IMR-90 (cell line): ENCODE measurements at regions not wholly inside any gene's neighbourhood (a gene's known extent, or its start where the extent isn't known, plus 50 kb on each side); places are given as distances from the start of the nearest gene placed in this dataset.

Source experiments
- ATAC-seq: fragments of 200-7000 bp; cut with Tn5 transposase; 2 replicates; pipeline ENCODE4 v1.9.1; 2020; ENCODE audit warnings: low read depth, mild to moderate bottlenecking, moderate library complexity
- BruUV-seq: library from RNA; stranded (reverse); fragments of 400-500 nt; replicated peaks from 2 replicates; lab custom pipeline; 2021; lab: Mats Ljungman, UMichigan
- CTCF ChIA-PET: fragments of 300-600 bp; formaldehyde crosslinking; extraction: SDS; loops from one replicate; lab custom pipeline; 2021; ENCODE audit warnings: antibody characterized with exemption; lab: Yijun Ruan, JAX
- POLR2A ChIA-PET: fragments of 300-600 bp; sonication (Branson Sonifier 250); formaldehyde crosslinking; loops from one replicate; lab custom pipeline; 2022; ENCODE audit warnings: antibody characterized with exemption; ENCODE audit not compliant: unreplicated experiment; lab: Charles Lee
- DNase-seq: peaks from one replicate; pipeline ENCODE4 v3.0.0; 2013
- H2AFZ ChIP-seq: replicated peaks from 2 replicates; pipeline ENCODE3; 2013; ENCODE audit warnings: low read length, mild to moderate bottlenecking; ENCODE audit not compliant: poor library complexity
- H2AK5ac ChIP-seq: 2 replicates; pipeline ENCODE4 v1.6.1; 2013; ENCODE audit warnings: low read depth, low read length, inconsistent platforms
- H2AK9ac ChIP-seq: replicated peaks from 2 replicates; pipeline ENCODE3; 2013; ENCODE audit warnings: mild to moderate bottlenecking, low read depth, low read length, moderate library complexity; ENCODE audit not compliant: poor library complexity
- H2BK120ac ChIP-seq: 2 replicates; pipeline ENCODE4 v1.6.1; 2013; ENCODE audit warnings: low read depth, low read length, inconsistent platforms
- H2BK15ac ChIP-seq: 3 replicates; pipeline ENCODE4 v1.6.1; 2013; ENCODE audit warnings: low read depth, low read length, inconsistent platforms
- H2BK20ac ChIP-seq: 2 replicates; pipeline ENCODE4 v1.6.1; 2013; ENCODE audit warnings: low read depth, mild to moderate bottlenecking, inconsistent platforms, low read length, moderate library complexity
- H2BK5ac ChIP-seq: 2 replicates; pipeline ENCODE4 v1.6.1; 2013; ENCODE audit warnings: mild to moderate bottlenecking, low read depth, low read length, inconsistent platforms; ENCODE audit not compliant: poor library complexity, severe bottlenecking
- H3K14ac ChIP-seq: replicated peaks from 2 replicates; pipeline ENCODE4 v1.6.1; 2013; ENCODE audit warnings: low read depth, low read length, inconsistent platforms
- H3K18ac ChIP-seq: 2 replicates; pipeline ENCODE4 v1.6.1; 2013; ENCODE audit warnings: low read depth, low read length, control low read depth
- H3K23ac ChIP-seq: 2 replicates; pipeline ENCODE4 v1.6.1; 2013; ENCODE audit warnings: low read depth, low read length, inconsistent platforms
- H3K27ac ChIP-seq: 2 replicates; pipeline ENCODE4 v1.5.1; 2013; ENCODE audit warnings: mild to moderate bottlenecking, control low read depth, low read length; ENCODE audit not compliant: insufficient read depth
- H3K27me3 ChIP-seq: 2 replicates; pipeline ENCODE4 v1.6.1; 2013; ENCODE audit warnings: low read length; ENCODE audit not compliant: control insufficient read depth, insufficient read depth
- H3K36me3 ChIP-seq: 2 replicates; pipeline ENCODE4 v1.6.1; 2013; ENCODE audit warnings: low read length, mixed read lengths; ENCODE audit not compliant: control insufficient read depth, insufficient read depth
- H3K4ac ChIP-seq: 2 replicates; pipeline ENCODE4 v1.6.1; 2013; ENCODE audit warnings: low read depth, low read length, inconsistent platforms
- H3K4me1 ChIP-seq: 2 replicates; pipeline ENCODE4 v1.6.1; 2013; ENCODE audit warnings: low read length, mixed read lengths; ENCODE audit not compliant: control insufficient read depth, insufficient read depth
- H3K4me2 ChIP-seq: 2 replicates; pipeline ENCODE4 v1.6.1; 2013; ENCODE audit warnings: low read depth, mild to moderate bottlenecking, control low read depth, low read length, moderate library complexity
- H3K4me3 ChIP-seq: 2 replicates; pipeline ENCODE4 v1.5.1; 2013; ENCODE audit warnings: low read depth, mild to moderate bottlenecking, control low read depth, low read length, moderate library complexity; ENCODE audit not compliant: insufficient read depth
- H3K56ac ChIP-seq: 2 replicates; pipeline ENCODE4 v1.6.1; 2013; ENCODE audit warnings: low read length, inconsistent platforms; ENCODE audit not compliant: insufficient read depth; ENCODE audit errors: extremely low read depth
- H3K79me1 ChIP-seq, 2 experiments: 2 replicates each; pipeline ENCODE4 v1.6.1; 2013; ENCODE audit warnings: low read length in 2 of 2, inconsistent platforms in 1 of 2, low read depth in 1 of 2
- H3K9ac ChIP-seq: 2 replicates; pipeline ENCODE4 v1.6.1; 2013; ENCODE audit warnings: low read depth, low read length, control low read depth
- H3K9me1 ChIP-seq: 2 replicates; pipeline ENCODE4 v1.6.1; 2013; ENCODE audit warnings: low read length, inconsistent platforms; ENCODE audit not compliant: insufficient read depth
- H3K9me3 ChIP-seq: 2 replicates; pipeline ENCODE4 v1.6.1; 2013; ENCODE audit warnings: low read length; ENCODE audit not compliant: control insufficient read depth, insufficient read depth
- H4K20me1 ChIP-seq: 2 replicates; pipeline ENCODE4 v1.6.1; 2013; ENCODE audit warnings: low read length, inconsistent platforms; ENCODE audit not compliant: insufficient read depth
- H4K5ac ChIP-seq: 2 replicates; pipeline ENCODE4 v1.6.1; 2013; ENCODE audit warnings: mild to moderate bottlenecking, low read depth, low read length, control low read depth
- H4K8ac ChIP-seq, 2 experiments: 2 replicates each; pipeline ENCODE4 v1.6.1; 2013; ENCODE audit warnings: low read depth in 2 of 2, low read length in 2 of 2, control low read depth in 1 of 2, inconsistent platforms in 1 of 2
- H4K91ac ChIP-seq: 2 replicates; pipeline ENCODE4 v1.6.1; 2013; ENCODE audit warnings: low read depth, low read length, inconsistent platforms; ENCODE audit not compliant: insufficient read depth
- CEBPB ChIP-seq: IDR thresholded peaks from 2 replicates; pipeline ENCODE4 v1.6.1; 2012; ENCODE audit warnings: low read depth, low read length, improper control_type of control experiment
- CHD1 ChIP-seq: IDR thresholded peaks from 2 replicates; pipeline ENCODE4 v1.6.1; 2012; ENCODE audit warnings: low read depth, low read length, improper control_type of control experiment
- FOS ChIP-seq: fragments of 150-350 bp; IDR thresholded peaks from 2 replicates; pipeline ENCODE4 v1.6.1; 2016; ENCODE audit warnings: low read depth, low read length
- MAFK ChIP-seq: IDR thresholded peaks from 2 replicates; pipeline ENCODE4 v1.6.1; 2012; ENCODE audit warnings: low read depth, low read length, improper control_type of control experiment
- MAZ ChIP-seq: IDR thresholded peaks from 2 replicates; pipeline ENCODE4 v1.6.1; 2012; ENCODE audit warnings: low read depth, mild to moderate bottlenecking, low read length, improper control_type of control experiment, moderate library complexity, borderline replicate concordance
- MXI1 ChIP-seq: IDR thresholded peaks from 2 replicates; pipeline ENCODE4 v1.6.1; 2012; ENCODE audit warnings: low read depth, mild to moderate bottlenecking, low read length, moderate library complexity, borderline replicate concordance
- NFE2L2 ChIP-seq: fragments of 150-350 bp; IDR thresholded peaks from 2 replicates; pipeline ENCODE4 v1.6.1; 2016; ENCODE audit warnings: low read depth, mild to moderate bottlenecking, low read length
- POLR2A ChIP-seq: IDR thresholded peaks from 2 replicates; pipeline ENCODE4 v1.6.1; 2012; ENCODE audit warnings: mild to moderate bottlenecking, low read depth, low read length
- RAD21 ChIP-seq: IDR thresholded peaks from 2 replicates; pipeline ENCODE4 v1.6.1; 2012; ENCODE audit warnings: low read length, improper control_type of control experiment
- RCOR1 ChIP-seq: IDR thresholded peaks from 2 replicates; pipeline ENCODE4 v1.6.1; 2012; ENCODE audit warnings: mild to moderate bottlenecking, low read length, improper control_type of control experiment; ENCODE audit not compliant: insufficient replicate concordance
- RFX5 ChIP-seq: IDR thresholded peaks from 2 replicates; pipeline ENCODE4 v1.8.0; 2012; ENCODE audit warnings: low read depth, mild to moderate bottlenecking, low read length, moderate library complexity
- SMC3 ChIP-seq: fragments of 150-350 bp; IDR thresholded peaks from 2 replicates; pipeline ENCODE4 v1.6.1; 2016; ENCODE audit warnings: low read depth, mild to moderate bottlenecking, antibody characterized with exemption, low read length, moderate library complexity
- WGBS, 2 experiments: methylation state at CpG; one replicate each; pipeline versions ENCODE4 v1.1.5 to v1.1.7; 2013; ENCODE audit warnings: missing lambda C conversion rate in 2 of 2; ENCODE audit not compliant: insufficient read length in 1 of 2; ENCODE audit errors: extremely low coverage in 2 of 2; 5-methylcytosine and 5-hydroxymethylcytosine counted together
- dilution Hi-C: fragments of 300-500 bp; cut with HindIII; formaldehyde crosslinking; loops from one replicate; pipeline ENCODE4 v1.14.3; 2018; ENCODE audit warnings: low sequenced_read_pairs; ENCODE audit not compliant: unreplicated experiment
- in situ Hi-C: fragments of 300-500 bp; cut with MboI; formaldehyde crosslinking; loops from 3 replicates; pipeline ENCODE4 v1.14.3; 2019; ENCODE audit warnings: low sequenced_read_pairs, inconsistent platforms, mixed read lengths
- intact Hi-C: fragments of 100-400 bp; cut with micrococcal nuclease; formaldehyde crosslinking; loops from 2 replicates; pipeline ENCODE4 v1.10.0; 2022
- TF ChIP-seq, protein P1 (sequence below): conservative IDR thresholded peaks from 2 replicates; pipeline ENCODE4 v1.5.1; 2012; ENCODE audit warnings: mild to moderate bottlenecking, low read depth, low read length, improper control_type of control experiment
- TF ChIP-seq, protein P2 (sequence below): fragments of 150-350 bp; IDR thresholded peaks from 2 replicates; pipeline ENCODE4 v1.6.1; 2016; ENCODE audit warnings: low read depth, mild to moderate bottlenecking, low read length, moderate library complexity, borderline replicate concordance
- TF ChIP-seq, protein P3 (sequence below): fragments of 150-350 bp; IDR thresholded peaks from 2 replicates; pipeline ENCODE4 v1.6.1; 2017; ENCODE audit warnings: mild to moderate bottlenecking, antibody characterized with exemption, low read length, low read depth

DNA sequence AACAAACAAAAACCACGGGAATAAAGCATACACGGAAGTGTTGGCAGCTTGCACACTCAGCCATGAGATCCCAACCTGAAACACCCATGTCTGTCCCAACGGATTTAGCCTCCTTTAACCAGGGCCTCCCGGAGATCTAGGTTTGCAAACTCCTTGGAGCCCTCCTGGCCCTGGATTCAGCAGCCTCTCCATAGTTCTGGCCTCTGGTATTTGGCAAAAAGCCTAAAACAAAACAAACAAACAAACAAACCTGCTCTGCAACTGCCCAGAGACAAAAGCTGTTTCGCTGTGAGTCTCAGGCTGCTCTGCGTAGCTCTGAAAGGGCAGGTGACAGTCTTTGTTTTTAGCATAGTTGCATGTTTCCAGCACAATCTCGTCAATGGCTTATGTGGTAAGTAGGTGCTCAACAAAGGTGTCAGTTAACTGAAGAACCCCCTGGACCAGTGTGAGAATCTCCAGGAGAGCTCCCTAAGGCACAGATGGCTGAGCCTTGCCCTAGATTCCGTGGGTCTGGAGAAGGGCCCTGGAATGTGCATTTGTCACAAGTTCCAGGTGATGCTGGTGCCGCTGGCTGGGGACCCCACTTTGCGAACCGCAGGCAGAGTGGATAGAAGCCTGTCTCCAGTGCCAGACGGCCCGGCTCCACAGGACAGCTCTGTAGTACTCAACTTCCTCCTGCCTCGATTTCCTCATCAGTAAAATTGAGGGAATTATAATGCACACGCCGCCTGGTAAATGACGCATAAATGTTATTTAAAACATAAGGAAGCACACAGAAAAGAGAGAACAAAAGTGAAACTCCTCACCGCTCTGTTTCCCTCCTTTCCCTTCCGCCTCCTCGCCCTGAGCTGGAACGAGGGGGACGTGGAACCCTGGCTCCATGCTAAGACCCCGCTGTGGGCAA, 86.2 kb downstream of the RIPK4 start:
- H3K18ac ChIP-seq = no peak overlapping the region
- H3K4me3 ChIP-seq = no peak overlapping the region
- intact Hi-C loops = no loop called here
- no peak overlapping the region for H2AK5ac ChIP-seq
- peaks cover 8% of the 10 kb centered on the region for H3K4me1 ChIP-seq
- ATAC-seq (no peak), DNase-seq (no peak)
- ChIA-PET POLR2A (interaction anchor here (0.6 kb wide), 1 partner anchor 17 kb away, joined by 3 read pairs; no protein-coding TSS in a partner anchor), CTCF (no interaction called here)
- no peaks in the 10 kb centered on the region for H3K9me3 ChIP-seq
- no peak overlapping the region for H3K27ac ChIP-seq
- H2BK5ac ChIP-seq = no peak overlapping the region
- H3K4ac ChIP-seq = no peak overlapping the region
- no peak overlapping the region for H4K5ac ChIP-seq
- no peak overlapping the region for H3K23ac ChIP-seq
- 74% methylated on average over 7 of the region's 23 CpGs; no CpG with 5 or more reads in 1 of the 2 experiments for WGBS, 2 experiments
- in situ Hi-C loops = no loop called here
- no peaks in the 10 kb centered on the region for H3K36me3 ChIP-seq
- no peak overlapping the region for H3K4me2 ChIP-seq
- no peak overlapping the region for H3K14ac ChIP-seq
- no peaks in the 10 kb centered on the region for H3K79me1 ChIP-seq
- H3K56ac ChIP-seq = no peak overlapping the region
- no TSS peak for BruUV-seq
- H3K27me3 ChIP-seq = peaks cover 2% of the 10 kb centered on the region; the same call in 1 of the 2 replicates
- no peak overlapping the region for H2BK20ac ChIP-seq
- no peak overlapping the region for H3K9ac ChIP-seq
- no peak overlapping the region for H2BK120ac ChIP-seq
- dilution Hi-C loops = no loop called here
- no peak overlapping the region for H2BK15ac ChIP-seq
- H4K20me1 ChIP-seq = no peaks in the 10 kb centered on the region
- no peak overlapping the region for H4K8ac ChIP-seq
- no peak overlapping the region for H2AFZ ChIP-seq
- H2AK9ac ChIP-seq = peak overlapping the region; percentile 35
- H4K91ac ChIP-seq = no peak overlapping the region
- H3K9me1 ChIP-seq = peaks cover 11% of the 10 kb centered on the region
- TF ChIP-seq FOS = no peak
- no peak for TF ChIP-seq CEBPB
- TF ChIP-seq SMC3 = no peak
- no peak for TF ChIP-seq MAZ
- TF ChIP-seq RAD21 = no peak
- no peak for TF ChIP-seq MAFK
- TF ChIP-seq, protein P1, sequence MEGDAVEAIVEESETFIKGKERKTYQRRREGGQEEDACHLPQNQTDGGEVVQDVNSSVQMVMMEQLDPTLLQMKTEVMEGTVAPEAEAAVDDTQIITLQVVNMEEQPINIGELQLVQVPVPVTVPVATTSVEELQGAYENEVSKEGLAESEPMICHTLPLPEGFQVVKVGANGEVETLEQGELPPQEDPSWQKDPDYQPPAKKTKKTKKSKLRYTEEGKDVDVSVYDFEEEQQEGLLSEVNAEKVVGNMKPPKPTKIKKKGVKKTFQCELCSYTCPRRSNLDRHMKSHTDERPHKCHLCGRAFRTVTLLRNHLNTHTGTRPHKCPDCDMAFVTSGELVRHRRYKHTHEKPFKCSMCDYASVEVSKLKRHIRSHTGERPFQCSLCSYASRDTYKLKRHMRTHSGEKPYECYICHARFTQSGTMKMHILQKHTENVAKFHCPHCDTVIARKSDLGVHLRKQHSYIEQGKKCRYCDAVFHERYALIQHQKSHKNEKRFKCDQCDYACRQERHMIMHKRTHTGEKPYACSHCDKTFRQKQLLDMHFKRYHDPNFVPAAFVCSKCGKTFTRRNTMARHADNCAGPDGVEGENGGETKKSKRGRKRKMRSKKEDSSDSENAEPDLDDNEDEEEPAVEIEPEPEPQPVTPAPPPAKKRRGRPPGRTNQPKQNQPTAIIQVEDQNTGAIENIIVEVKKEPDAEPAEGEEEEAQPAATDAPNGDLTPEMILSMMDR = no peak
- TF ChIP-seq MXI1 = no peak
- TF ChIP-seq, protein P2, sequence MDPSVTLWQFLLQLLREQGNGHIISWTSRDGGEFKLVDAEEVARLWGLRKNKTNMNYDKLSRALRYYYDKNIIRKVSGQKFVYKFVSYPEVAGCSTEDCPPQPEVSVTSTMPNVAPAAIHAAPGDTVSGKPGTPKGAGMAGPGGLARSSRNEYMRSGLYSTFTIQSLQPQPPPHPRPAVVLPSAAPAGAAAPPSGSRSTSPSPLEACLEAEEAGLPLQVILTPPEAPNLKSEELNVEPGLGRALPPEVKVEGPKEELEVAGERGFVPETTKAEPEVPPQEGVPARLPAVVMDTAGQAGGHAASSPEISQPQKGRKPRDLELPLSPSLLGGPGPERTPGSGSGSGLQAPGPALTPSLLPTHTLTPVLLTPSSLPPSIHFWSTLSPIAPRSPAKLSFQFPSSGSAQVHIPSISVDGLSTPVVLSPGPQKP = no peak
- TF ChIP-seq, protein P3, sequence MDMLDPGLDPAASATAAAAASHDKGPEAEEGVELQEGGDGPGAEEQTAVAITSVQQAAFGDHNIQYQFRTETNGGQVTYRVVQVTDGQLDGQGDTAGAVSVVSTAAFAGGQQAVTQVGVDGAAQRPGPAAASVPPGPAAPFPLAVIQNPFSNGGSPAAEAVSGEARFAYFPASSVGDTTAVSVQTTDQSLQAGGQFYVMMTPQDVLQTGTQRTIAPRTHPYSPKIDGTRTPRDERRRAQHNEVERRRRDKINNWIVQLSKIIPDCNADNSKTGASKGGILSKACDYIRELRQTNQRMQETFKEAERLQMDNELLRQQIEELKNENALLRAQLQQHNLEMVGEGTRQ = no peak
- no peak for TF ChIP-seq RFX5
- no peak for TF ChIP-seq NFE2L2
- TF ChIP-seq CHD1 = no peak
- no peak for TF ChIP-seq POLR2A
- no peak for TF ChIP-seq RCOR1
